ENCODE measurements at regions not wholly inside any gene's neighbourhood (a gene's known extent, or its start where the extent isn't known, plus 50 kb on each side); places are given as distances from the start of the nearest gene placed in this dataset.

DNA sequence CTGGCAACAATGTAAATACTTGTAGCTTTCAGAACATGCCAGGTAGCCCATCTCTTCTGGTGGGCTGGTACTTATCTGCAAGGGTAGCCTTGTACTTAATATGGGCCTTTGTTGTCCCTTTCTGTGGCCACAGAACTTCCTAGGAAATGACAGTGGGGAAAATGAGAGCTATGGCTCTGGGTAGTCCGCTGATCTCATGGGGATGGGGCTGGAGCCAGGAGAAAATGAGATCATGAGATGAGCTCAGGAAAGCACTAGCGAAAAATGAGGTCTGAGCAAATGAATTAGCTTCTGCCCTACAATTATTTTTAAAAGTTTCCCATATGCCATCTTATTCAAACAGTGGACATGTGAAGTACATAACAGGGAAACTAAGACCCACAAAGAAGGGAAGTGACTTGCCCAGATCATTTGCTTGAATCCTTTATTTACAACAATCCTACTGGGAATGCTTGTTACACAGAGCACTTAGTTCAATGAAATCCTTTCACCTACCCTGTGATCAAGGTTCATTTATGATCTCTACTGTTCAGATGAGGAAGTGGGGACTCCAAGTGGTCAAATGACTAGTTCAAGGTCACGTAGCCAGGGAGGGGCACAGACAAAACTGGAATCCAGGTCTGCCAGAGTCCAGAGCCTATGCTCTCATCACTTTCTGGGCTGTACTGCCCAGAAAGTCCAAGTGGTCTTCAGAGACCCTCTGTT is 87.1 kb downstream of the PTPRS start:
- Mint-ChIP-seq H3K4me1 (peaks cover 7 to 16% of the 10 kb centered on the region in 2 experiments), H3K4me3 (no peak overlapping the region), H3K27me3 (ENCODE audit: low read depth) (no peaks in the 10 kb centered on the region), H3K9me3 (peaks cover 8 to 21% of the 10 kb centered on the region in 2 experiments), H3K36me3 (ENCODE audit: insufficient read depth in 1 of 3, low read depth in 3 of 3) (peaks cover 45 to 68% (median 55%) of the 10 kb centered on the region in 3 experiments), H3K27ac (peak overlapping the region in 2 of 3 experiments; percentile 21 to 75; a peak in 1 of 7 replicates)
- H2AK5ac ChIP-seq (ENCODE audit: insufficient read length, low read length): no peak overlapping the region
- no peak overlapping the region for H2BK12ac ChIP-seq (ENCODE audit: insufficient read length, low read depth, low read length)
- no peak overlapping the region for H2BK120ac ChIP-seq (ENCODE audit: low read depth, low read length, poor library complexity, severe bottlenecking)
- no peak overlapping the region for H2BK15ac ChIP-seq (ENCODE audit: low read depth, low read length)
- no peak overlapping the region for H2AFZ ChIP-seq (ENCODE audit: low read length)
- no peak overlapping the region for H4K8ac ChIP-seq (replicated peaks; ENCODE audit: insufficient read length, low read depth, low read length)
- no peak overlapping the region for H2BK20ac ChIP-seq (ENCODE audit: low read depth, low read length, poor library complexity, severe bottlenecking)
- no peak overlapping the region for H4K91ac ChIP-seq (ENCODE audit: insufficient read length, low read depth, low read length)
- H3K4ac ChIP-seq (ENCODE audit: low read depth, low read length): no peak overlapping the region
- no CpG with 5 or more reads among the region's 3 CpGs for WGBS (ENCODE audit: extremely low coverage, insufficient read length, low lambda C conversion rate)
- no peak overlapping the region for H3K27ac ChIP-seq (ENCODE audit: insufficient read length, low read depth, low read length)
- H3K23ac ChIP-seq (ENCODE audit: insufficient read length, low read depth, low read length): no peak overlapping the region
- no peak overlapping the region for H3K9ac ChIP-seq (ENCODE audit: extremely low read depth, insufficient read length, low read length)
- no peak for DNase-seq
- H3K9me3 ChIP-seq (ENCODE audit: control insufficient read depth, low read depth, low read length): no peaks in the 10 kb centered on the region
- peaks cover 3% of the 10 kb centered on the region for H3K23me2 ChIP-seq (ENCODE audit: insufficient read length, low read depth, low read length, poor library complexity, severe bottlenecking)
- H3T11ph ChIP-seq (ENCODE audit: low read length): no peak overlapping the region
- H4K20me1 ChIP-seq (ENCODE audit: control insufficient read depth, insufficient read depth, insufficient read length): no peaks in the 10 kb centered on the region
- H3K27me3 ChIP-seq (ENCODE audit: insufficient read depth, low read length): no peaks in the 10 kb centered on the region
- no peak overlapping the region for H3K14ac ChIP-seq (ENCODE audit: insufficient read depth, low read length)
- H3K79me2 ChIP-seq (ENCODE audit: insufficient read depth, low read length): no peaks in the 10 kb centered on the region
- no peaks in the 10 kb centered on the region; the same call in 1 of the 2 replicates for H3K4me1 ChIP-seq (ENCODE audit: insufficient read depth, low read length)
- H4K5ac ChIP-seq (ENCODE audit: insufficient read length, low read depth, low read length): no peak overlapping the region
- H3K4me2 ChIP-seq (ENCODE audit: insufficient read depth, insufficient read length, low read length): no peak overlapping the region
- H3K56ac ChIP-seq (ENCODE audit: insufficient read length, low read depth, low read length): no peak overlapping the region
- H2BK5ac ChIP-seq (ENCODE audit: insufficient read length, low read length): no peak overlapping the region
- no peaks in the 10 kb centered on the region for H3K79me1 ChIP-seq (ENCODE audit: insufficient read depth, low read depth, low read length, poor library complexity, severe bottlenecking)
- TF ChIP-seq, protein P1, sequence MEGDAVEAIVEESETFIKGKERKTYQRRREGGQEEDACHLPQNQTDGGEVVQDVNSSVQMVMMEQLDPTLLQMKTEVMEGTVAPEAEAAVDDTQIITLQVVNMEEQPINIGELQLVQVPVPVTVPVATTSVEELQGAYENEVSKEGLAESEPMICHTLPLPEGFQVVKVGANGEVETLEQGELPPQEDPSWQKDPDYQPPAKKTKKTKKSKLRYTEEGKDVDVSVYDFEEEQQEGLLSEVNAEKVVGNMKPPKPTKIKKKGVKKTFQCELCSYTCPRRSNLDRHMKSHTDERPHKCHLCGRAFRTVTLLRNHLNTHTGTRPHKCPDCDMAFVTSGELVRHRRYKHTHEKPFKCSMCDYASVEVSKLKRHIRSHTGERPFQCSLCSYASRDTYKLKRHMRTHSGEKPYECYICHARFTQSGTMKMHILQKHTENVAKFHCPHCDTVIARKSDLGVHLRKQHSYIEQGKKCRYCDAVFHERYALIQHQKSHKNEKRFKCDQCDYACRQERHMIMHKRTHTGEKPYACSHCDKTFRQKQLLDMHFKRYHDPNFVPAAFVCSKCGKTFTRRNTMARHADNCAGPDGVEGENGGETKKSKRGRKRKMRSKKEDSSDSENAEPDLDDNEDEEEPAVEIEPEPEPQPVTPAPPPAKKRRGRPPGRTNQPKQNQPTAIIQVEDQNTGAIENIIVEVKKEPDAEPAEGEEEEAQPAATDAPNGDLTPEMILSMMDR (conservative IDR thresholded peaks at IDR 0.05): no peak
- no peak overlapping the region for H3K18ac ChIP-seq (ENCODE audit: insufficient read length, low read depth, low read length)
